ENCODE measurements at regions not wholly inside any gene's neighbourhood (a gene's known extent, or its start where the extent isn't known, plus 50 kb on each side); places are given as distances from the start of the nearest gene placed in this dataset.
"Not testable (repeated sequence)": the region's sequence is repeated elsewhere in the genome, so short reads cannot be mapped to it uniquely, and the experiment has no call there.

DNA sequence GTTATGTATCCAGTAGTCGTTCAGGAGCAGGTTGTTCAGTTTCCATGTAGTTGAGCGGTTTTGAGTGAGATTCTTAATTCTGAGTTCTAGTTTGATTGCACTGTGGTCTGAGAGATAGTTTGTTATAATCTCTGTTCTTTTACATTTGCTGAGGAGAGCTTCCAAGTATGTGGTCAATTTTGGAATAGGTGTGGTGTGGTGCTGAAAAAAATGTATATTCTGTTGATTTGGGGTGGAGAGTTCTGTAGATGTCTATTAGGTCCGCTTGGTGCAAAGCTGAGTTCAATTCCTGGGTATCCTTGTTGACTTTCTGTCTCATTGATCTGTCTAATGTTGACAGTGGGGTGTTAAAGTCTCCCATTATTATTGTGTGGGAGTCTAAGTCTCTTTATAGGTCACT lies 68.6 kb upstream of the IZUMO1R start:
- DNase-seq (ENCODE audit: low read depth): not testable (repeated sequence)

GRCh38 chr11:94236416-94236815 lies 68.0 kb upstream of the IZUMO1R start:
- not testable (repeated sequence) for DNase-seq (ENCODE audit: low read depth)

DNA sequence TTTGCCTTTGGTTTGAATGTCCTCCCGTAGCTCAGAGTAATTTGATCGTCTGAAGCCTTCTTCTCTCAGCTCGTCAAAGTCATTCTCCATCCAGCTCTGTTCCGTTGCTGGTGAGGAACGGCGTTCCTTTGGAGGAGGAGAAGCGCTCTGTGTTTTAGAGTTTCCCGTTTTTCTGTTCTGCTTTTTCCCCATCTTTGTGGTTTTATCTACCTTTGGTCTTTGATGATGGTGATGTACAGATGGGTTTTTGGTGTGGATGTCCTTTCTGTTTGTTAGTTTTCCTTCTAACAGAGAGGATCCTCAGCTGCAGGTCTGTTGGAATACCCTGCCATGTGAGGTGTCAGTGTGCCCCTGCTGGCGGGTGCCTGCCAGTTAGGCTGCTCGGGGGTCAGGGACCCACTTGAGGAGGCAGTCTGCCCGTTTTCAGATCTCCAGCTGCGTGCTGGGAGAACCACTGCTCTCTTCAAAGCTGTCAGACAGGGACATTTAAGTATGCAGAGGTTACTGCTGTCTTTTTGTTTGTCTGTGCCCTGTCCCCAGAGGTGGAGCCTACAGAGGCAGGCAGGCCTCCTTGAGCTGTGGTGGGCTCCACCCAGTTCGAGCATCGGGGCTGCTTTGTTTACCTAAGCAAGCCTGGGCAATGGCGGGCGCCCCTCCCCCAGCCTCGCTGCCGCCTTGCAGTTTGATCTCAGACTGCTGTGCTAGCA lies 66.8 kb upstream of the IZUMO1R start:
- not testable (repeated sequence) for DNase-seq (ENCODE audit: low read depth)

DNA sequence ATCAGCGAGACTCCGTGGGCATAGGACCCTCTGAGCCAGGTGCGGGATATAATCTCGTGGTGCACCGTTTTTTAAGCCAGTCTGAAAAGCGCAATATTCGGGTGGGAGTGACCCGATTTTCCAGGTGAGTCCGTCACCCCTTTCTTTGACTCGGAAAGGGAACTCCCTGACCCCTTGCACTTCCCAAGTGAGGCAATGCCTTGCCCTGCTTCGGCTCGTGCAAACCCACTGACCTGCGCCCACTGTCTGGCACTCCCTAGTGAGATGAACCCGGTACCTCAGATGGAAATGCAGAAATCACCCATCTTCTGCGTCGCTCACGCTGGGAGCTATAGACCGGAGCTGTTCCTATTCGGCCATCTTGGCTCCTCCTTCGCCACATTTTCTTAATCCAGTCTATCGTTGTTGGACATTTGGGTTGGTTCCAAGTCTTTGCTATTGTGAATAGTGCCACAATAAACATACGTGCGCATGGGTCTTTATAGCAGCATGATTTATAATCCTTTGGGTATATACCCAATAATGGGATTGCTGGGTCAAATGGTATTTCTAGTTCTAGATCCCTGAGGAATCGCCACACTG lies 66.1 kb upstream of the IZUMO1R start:
- not testable (repeated sequence) for DNase-seq (ENCODE audit: low read depth)

- DNase-seq (ENCODE audit: low read depth): not testable (repeated sequence)
Measured at GRCh38 chr11:94238774-94239173, 65.6 kb upstream of the IZUMO1R start.

GRCh38 chr11:94241896-94242295 lies 62.5 kb upstream of the IZUMO1R start:
- no peak for DNase-seq (ENCODE audit: low read depth)

DNA sequence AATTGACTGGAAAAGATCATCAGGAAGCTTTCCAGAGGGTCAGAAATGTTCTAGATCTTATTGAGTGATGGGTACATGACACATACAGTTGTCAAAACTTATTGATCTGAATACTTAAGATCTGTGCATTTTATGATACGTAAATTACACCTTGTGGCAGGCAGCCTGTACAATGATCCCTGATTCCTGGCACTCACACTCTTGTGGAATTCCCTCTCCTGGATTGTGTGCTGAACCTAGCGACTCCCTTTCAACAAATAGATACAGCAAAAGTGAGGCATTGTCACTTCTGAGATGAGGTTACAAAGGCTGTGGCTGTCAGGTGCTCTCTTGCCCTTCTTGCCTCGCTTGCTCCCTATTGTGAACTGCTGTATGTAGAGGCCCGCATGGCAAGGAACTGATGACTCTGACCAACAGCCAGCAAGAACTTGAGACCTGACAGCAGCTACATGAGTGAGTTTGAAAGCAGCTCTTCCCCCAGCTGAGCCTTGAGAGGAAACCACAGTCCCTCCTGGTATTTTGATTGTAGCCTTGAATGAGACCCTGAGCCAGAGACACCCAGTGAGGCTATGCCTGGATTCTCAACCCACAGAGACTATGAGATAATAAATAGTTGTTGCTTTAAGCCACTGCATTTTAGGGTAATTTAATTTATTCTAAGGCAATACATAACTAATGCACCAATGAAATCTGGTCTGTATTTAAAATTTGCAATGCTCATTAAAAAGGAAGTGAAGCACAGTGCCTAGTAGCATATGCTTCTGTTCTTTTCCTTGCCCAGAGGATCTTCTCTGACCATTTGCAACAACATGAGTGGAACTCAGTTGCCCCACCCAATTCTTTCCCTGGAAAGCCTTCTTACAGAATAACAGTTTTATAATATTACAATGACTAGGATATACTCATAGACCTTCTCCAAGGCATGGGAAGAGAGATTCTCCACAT lies 60.5 kb upstream of the IZUMO1R start:
- no peak for DNase-seq (ENCODE audit: low read depth)

DNA sequence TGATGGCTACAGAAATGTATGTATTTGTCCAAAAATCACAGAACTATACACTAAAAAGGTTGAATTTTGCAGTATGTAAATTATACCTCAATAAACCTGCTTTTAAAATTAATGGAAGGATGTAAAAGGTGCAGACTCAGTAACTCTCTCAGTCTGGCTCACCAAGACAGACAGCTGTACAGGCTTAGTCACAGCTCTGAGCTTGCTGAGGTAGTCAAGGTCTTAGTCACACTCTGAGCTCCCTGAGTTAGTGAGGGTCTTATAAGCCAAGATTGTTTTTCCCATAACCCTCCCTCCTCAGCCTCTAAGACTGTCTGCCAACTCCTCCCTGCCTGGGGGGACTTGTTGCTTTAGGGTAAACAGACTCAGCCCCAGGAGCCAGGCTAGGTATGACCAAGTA lies 59.3 kb upstream of the IZUMO1R start:
- peak; percentile 10 for DNase-seq (ENCODE audit: low read depth)

GRCh38 chr11:94248301-94248700 lies 56.1 kb upstream of the IZUMO1R start:
- not testable (repeated sequence) for DNase-seq (ENCODE audit: low read depth)

DNA sequence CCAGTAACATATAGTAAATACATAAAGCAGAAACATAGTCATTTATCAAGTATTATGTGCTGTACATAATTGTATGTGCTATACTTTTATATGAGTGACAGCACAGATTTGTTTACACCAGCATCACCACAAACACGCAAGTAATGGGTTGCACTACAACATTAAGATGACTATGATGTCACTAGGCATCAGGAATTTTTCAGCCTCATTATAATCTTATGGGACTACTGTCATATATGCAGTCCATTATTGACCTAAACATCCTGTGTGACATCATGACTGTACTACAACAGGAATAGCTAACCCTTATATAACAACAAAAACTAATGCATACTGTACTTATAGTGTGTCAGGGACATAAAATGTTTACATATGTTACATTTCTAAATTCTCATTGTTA lies 50.2 kb upstream of the IZUMO1R start:
- no peak for DNase-seq (ENCODE audit: low read depth)

Data from M059J (cell line).